Fibroblast of lung (primary cell): ENCODE measurements at regions not wholly inside any gene's neighbourhood (a gene's known extent, or its start where the extent isn't known, plus 50 kb on each side); places are given as distances from the start of the nearest gene placed in this dataset.

Source experiments
- DNase-seq, 2 donors: peaks; one replicate each; pipeline versions ENCODE4 v3.0.0 to v3.0.0-alpha.2; 2010; ENCODE audit warnings: low read depth in 2 of 2
- H2AFZ ChIP-seq: 2 replicates; pipeline ENCODE4 v1.5.1; 2012; ENCODE audit warnings: low read length, control low read depth, inconsistent platforms
- H3K27ac ChIP-seq: 2 replicates; pipeline ENCODE4 v1.5.1; 2011; ENCODE audit warnings: low read length, control low read depth; ENCODE audit not compliant: insufficient read depth
- H3K27me3 ChIP-seq: 2 replicates; pipeline ENCODE4 v1.5.1; 2011; ENCODE audit warnings: mild to moderate bottlenecking, low read length; ENCODE audit not compliant: control insufficient read depth, insufficient read depth
- H3K36me3 ChIP-seq: 2 replicates; pipeline ENCODE4 v1.5.1; 2011; ENCODE audit warnings: low read length; ENCODE audit not compliant: control insufficient read depth, insufficient read depth
- H3K4me1 ChIP-seq: 2 replicates; pipeline ENCODE4 v1.5.1; 2011; ENCODE audit warnings: low read length; ENCODE audit not compliant: control insufficient read depth, insufficient read depth; ENCODE audit errors: extremely low read depth
- H3K4me2 ChIP-seq: 2 replicates; pipeline ENCODE4 v1.5.1; 2011; ENCODE audit warnings: low read length, control low read depth; ENCODE audit not compliant: insufficient read depth; ENCODE audit errors: extremely low read depth
- H3K4me3 ChIP-seq, 4 experiments: fragments of 200-600 bp in 1 of 4; sonication (generic) in 1 of 4; replicated peaks in 1 of 4; 2 replicates each; pipeline ENCODE4 v1.5.1; 2011 to 2016; ENCODE audit warnings: low read length in 4 of 4, low read depth in 3 of 4, mild to moderate bottlenecking in 3 of 4, control low read depth in 2 of 4, inconsistent platforms in 1 of 4, mixed read lengths in 1 of 4; ENCODE audit not compliant: insufficient read depth in 1 of 4; ENCODE audit errors: control extremely low read depth in 1 of 4
- H3K79me2 ChIP-seq: 2 replicates; pipeline ENCODE4 v1.5.1; 2012; ENCODE audit warnings: mild to moderate bottlenecking, low read length, inconsistent platforms; ENCODE audit not compliant: control insufficient read depth, insufficient read depth
- H3K9ac ChIP-seq: 2 replicates; pipeline ENCODE4 v1.5.1; 2011; ENCODE audit warnings: mild to moderate bottlenecking, low read length, control low read depth; ENCODE audit not compliant: insufficient read depth
- H3K9me3 ChIP-seq: 2 replicates; pipeline ENCODE4 v1.5.1; 2012; ENCODE audit warnings: low read depth, low read length; ENCODE audit not compliant: control insufficient read depth, insufficient read depth
- H4K20me1 ChIP-seq: 2 replicates; pipeline ENCODE4 v1.5.1; 2011; ENCODE audit warnings: low read length; ENCODE audit not compliant: control insufficient read depth, insufficient read depth; ENCODE audit errors: extremely low read depth
- EZH2 ChIP-seq: IDR thresholded peaks from 2 replicates; pipeline ENCODE4 v1.5.1; 2012; ENCODE audit warnings: low read length, control low read depth, mild to moderate bottlenecking; ENCODE audit errors: missing control alignments
- TF ChIP-seq, protein P1 (sequence below), 2 donors: IDR thresholded peaks in 1 of 2; conservative IDR thresholded peaks in 1 of 2; 1 replicate in 1 of 2; 2 replicates in 1 of 2; pipeline ENCODE4 v1.5.1; 2011 to 2012; ENCODE audit warnings: low read length in 2 of 2, control low read depth in 1 of 2, inconsistent platforms in 1 of 2, low read depth in 1 of 2, mild to moderate bottlenecking in 1 of 2

DNA sequence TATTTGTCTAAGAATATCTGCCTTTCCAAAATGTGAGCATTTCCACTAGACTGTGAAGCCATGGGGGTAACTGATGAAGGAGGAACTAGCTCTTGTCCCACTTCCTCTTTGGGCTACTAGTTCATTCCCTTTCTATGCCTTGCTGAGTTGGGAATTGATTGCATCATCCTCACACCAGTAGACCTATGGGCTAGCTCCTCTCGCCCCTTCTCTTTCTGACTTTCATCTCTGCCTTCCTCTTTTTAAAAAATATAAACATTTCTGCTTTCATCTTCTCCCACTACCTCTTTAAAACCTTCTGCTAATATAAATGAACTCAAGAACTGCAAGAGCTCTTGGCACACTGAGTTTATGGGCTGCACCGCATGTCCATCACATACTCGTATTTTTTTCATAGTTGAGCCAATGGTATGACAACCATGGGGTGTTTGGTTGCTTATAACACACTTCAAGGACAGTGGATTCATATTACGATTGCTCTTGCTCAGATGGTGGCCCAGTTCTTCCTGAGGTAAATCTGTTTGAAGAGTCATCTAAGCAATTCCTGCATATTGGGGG lies 182.0 kb downstream of the REEP3 start:
- Histone ChIP-seq H3K27ac (no peak overlapping the region), H4K20me1 (no peaks in the 10 kb centered on the region), H3K4me2 (no peak overlapping the region), H3K9ac (no peak overlapping the region), H3K36me3 (no peaks in the 10 kb centered on the region), H2AFZ (peak overlapping the region; percentile 27), H3K9me3 (no peaks in the 10 kb centered on the region), H3K79me2 (no peaks in the 10 kb centered on the region), H3K4me3 (no peak overlapping the region), H3K4me1 (peaks cover 18% of the 10 kb centered on the region), H3K27me3 (no peaks in the 10 kb centered on the region)
- DNase-seq: peak in 1 of 2 donors; percentile 76
- no peak for TF ChIP-seq EZH2
- TF ChIP-seq, protein P1, sequence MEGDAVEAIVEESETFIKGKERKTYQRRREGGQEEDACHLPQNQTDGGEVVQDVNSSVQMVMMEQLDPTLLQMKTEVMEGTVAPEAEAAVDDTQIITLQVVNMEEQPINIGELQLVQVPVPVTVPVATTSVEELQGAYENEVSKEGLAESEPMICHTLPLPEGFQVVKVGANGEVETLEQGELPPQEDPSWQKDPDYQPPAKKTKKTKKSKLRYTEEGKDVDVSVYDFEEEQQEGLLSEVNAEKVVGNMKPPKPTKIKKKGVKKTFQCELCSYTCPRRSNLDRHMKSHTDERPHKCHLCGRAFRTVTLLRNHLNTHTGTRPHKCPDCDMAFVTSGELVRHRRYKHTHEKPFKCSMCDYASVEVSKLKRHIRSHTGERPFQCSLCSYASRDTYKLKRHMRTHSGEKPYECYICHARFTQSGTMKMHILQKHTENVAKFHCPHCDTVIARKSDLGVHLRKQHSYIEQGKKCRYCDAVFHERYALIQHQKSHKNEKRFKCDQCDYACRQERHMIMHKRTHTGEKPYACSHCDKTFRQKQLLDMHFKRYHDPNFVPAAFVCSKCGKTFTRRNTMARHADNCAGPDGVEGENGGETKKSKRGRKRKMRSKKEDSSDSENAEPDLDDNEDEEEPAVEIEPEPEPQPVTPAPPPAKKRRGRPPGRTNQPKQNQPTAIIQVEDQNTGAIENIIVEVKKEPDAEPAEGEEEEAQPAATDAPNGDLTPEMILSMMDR (conservative IDR thresholded peaks at IDR 0.05 in 1 of 2, IDR thresholded peaks at IDR 0.05 in 1 of 2; ENCODE audit: low read depth in 1 of 2, low read length in 2 of 2): no peak

DNA sequence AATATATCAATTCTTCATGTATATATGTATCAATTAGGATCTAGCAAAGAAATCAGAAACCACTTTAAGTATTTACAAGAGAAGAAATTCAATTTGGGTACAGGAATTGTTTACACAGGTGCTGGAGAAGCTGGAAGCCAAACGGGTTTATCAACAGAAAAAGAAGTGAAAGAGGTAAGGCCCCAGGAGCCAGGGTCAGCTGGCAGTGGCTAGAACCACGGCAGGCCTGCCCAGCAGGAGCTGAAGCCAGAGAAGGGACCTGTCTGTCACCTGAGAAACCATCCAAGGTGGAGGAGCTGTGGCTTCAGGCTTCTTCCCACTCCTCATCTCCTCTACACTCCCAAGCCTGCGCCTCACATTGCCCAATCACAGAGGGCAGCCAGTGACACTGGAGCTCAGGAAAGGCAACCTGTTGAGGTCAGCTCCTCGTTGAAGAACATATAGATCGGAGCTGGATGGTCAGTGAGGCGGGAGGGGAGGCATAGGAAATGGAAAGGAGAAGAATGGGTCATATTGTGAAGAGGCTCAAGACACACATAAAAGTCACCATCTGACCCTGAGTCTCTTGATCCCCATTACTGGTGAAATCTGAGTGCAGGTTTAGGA lies 182.6 kb downstream of the REEP3 start:
- H2AFZ ChIP-seq: no peak overlapping the region
- no peak for DNase-seq

DNA sequence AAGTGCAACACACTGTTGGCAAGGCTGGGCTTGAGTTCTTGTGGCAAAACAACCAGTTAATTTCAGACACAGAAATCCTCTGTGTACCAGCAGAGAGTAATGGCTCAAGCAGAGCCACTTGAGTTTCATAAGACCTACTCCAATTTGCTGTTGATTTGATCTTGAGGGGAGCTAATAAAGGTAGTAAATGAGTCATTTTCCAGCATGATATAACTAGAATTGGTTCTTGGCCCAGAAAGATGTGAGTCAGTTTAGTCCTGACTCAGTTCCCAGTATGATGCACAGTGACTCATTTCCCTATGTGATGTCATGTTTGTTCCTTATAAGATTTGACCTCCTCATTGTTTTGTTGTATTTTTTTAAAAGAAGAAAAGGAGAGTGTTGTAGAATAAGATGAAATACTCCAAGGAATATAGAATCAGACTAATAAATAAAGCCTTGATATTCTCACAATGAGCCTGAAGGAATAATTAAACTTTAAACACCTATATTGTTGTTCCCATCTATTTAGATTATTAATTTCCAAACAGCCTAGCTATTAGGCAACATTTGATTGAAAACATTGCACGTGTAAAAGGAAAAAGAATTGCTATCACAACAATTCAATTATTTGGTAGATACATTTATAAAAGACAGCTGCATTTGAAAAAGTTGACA lies 186.2 kb downstream of the REEP3 start:
- TF ChIP-seq, protein P1 (conservative IDR thresholded peaks at IDR 0.05 in 1 of 2, IDR thresholded peaks at IDR 0.05 in 1 of 2; ENCODE audit: low read depth in 1 of 2, low read length in 2 of 2): no peak
- no peak for TF ChIP-seq EZH2
- peak; percentile 99 to 100 for DNase-seq
- peak overlapping the region; percentile 7 for H3K27ac ChIP-seq
- no peaks in the 10 kb centered on the region for H3K27me3 ChIP-seq
- no peaks in the 10 kb centered on the region for H3K36me3 ChIP-seq
- H3K4me1 ChIP-seq: peaks cover 15% of the 10 kb centered on the region
- H4K20me1 ChIP-seq: no peaks in the 10 kb centered on the region
- H3K4me2 ChIP-seq: no peak overlapping the region
- no peak overlapping the region for H3K4me3 ChIP-seq
- no peak overlapping the region for H3K9ac ChIP-seq
- H2AFZ ChIP-seq: no peak overlapping the region
- H3K79me2 ChIP-seq: no peaks in the 10 kb centered on the region
- H3K9me3 ChIP-seq: no peaks in the 10 kb centered on the region

More for the DNA sequence above, 182.6 kb downstream of the REEP3 start:
- Histone ChIP-seq H3K27ac (no peak overlapping the region), H3K79me2 (no peaks in the 10 kb centered on the region), H3K9me3 (no peaks in the 10 kb centered on the region), H3K36me3 (no peaks in the 10 kb centered on the region), H3K27me3 (no peaks in the 10 kb centered on the region), H3K4me2 (no peak overlapping the region), H3K4me3 (no peak overlapping the region), H3K4me1 (peaks cover 12% of the 10 kb centered on the region), H3K9ac (no peak overlapping the region), H4K20me1 (no peaks in the 10 kb centered on the region)
- no peak for TF ChIP-seq EZH2
- TF ChIP-seq, protein P1 (conservative IDR thresholded peaks at IDR 0.05 in 1 of 2, IDR thresholded peaks at IDR 0.05 in 1 of 2; ENCODE audit: low read depth in 1 of 2, low read length in 2 of 2): no peak
